ENCODE measurements at regions not wholly inside any gene's neighbourhood (a gene's known extent, or its start where the extent isn't known, plus 50 kb on each side); places are given as distances from the start of the nearest gene placed in this dataset.

DNA sequence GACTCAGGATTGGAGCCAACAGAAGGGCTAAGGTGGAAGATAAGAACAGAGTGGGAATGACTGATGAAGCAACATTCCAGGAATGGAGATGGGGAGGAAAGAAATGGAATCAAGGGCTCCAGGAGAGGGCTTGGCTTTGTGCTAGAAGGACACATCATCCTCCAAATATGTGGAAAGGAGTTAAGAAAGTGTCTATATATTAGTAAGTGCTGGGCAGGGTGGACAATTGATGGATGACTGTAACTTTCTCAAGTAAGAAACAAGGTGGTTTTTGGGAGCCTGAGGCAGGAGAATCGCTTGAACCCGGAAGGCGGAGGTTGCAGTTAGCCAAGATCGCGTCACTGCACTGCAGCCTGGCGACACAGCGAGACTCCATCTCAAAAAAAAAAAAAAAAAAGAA, 71.6 kb upstream of the NFKB1 start:
- TF ChIP-seq, protein P1, sequence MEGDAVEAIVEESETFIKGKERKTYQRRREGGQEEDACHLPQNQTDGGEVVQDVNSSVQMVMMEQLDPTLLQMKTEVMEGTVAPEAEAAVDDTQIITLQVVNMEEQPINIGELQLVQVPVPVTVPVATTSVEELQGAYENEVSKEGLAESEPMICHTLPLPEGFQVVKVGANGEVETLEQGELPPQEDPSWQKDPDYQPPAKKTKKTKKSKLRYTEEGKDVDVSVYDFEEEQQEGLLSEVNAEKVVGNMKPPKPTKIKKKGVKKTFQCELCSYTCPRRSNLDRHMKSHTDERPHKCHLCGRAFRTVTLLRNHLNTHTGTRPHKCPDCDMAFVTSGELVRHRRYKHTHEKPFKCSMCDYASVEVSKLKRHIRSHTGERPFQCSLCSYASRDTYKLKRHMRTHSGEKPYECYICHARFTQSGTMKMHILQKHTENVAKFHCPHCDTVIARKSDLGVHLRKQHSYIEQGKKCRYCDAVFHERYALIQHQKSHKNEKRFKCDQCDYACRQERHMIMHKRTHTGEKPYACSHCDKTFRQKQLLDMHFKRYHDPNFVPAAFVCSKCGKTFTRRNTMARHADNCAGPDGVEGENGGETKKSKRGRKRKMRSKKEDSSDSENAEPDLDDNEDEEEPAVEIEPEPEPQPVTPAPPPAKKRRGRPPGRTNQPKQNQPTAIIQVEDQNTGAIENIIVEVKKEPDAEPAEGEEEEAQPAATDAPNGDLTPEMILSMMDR (IDR thresholded peaks at IDR 0.05), result no peak
- no peak for TF ChIP-seq POLR2A (IDR thresholded peaks at IDR 0.05)

All from prostate gland (tissue), 2 donors.